IMR-90 (cell line): ENCODE measurements at regions not wholly inside any gene's neighbourhood (a gene's known extent, or its start where the extent isn't known, plus 50 kb on each side); places are given as distances from the start of the nearest gene placed in this dataset.

Source experiments
- ATAC-seq: fragments of 200-7000 bp; cut with Tn5 transposase; 2 replicates; pipeline ENCODE4 v1.9.1; 2020; ENCODE audit warnings: low read depth, mild to moderate bottlenecking, moderate library complexity
- BruUV-seq: library from RNA; stranded (reverse); fragments of 400-500 nt; replicated peaks from 2 replicates; lab custom pipeline; 2021; lab: Mats Ljungman, UMichigan
- CTCF ChIA-PET: fragments of 300-600 bp; formaldehyde crosslinking; extraction: SDS; loops from one replicate; lab custom pipeline; 2021; ENCODE audit warnings: antibody characterized with exemption; lab: Yijun Ruan, JAX
- POLR2A ChIA-PET: fragments of 300-600 bp; sonication (Branson Sonifier 250); formaldehyde crosslinking; loops from one replicate; lab custom pipeline; 2022; ENCODE audit warnings: antibody characterized with exemption; ENCODE audit not compliant: unreplicated experiment; lab: Charles Lee
- DNase-seq: peaks from one replicate; pipeline ENCODE4 v3.0.0; 2013
- H2AFZ ChIP-seq: replicated peaks from 2 replicates; pipeline ENCODE3; 2013; ENCODE audit warnings: low read length, mild to moderate bottlenecking; ENCODE audit not compliant: poor library complexity
- H2AK5ac ChIP-seq: 2 replicates; pipeline ENCODE4 v1.6.1; 2013; ENCODE audit warnings: low read depth, low read length, inconsistent platforms
- H2AK9ac ChIP-seq: replicated peaks from 2 replicates; pipeline ENCODE3; 2013; ENCODE audit warnings: mild to moderate bottlenecking, low read depth, low read length, moderate library complexity; ENCODE audit not compliant: poor library complexity
- H2BK120ac ChIP-seq: 2 replicates; pipeline ENCODE4 v1.6.1; 2013; ENCODE audit warnings: low read depth, low read length, inconsistent platforms
- H2BK15ac ChIP-seq: 3 replicates; pipeline ENCODE4 v1.6.1; 2013; ENCODE audit warnings: low read depth, low read length, inconsistent platforms
- H2BK20ac ChIP-seq: 2 replicates; pipeline ENCODE4 v1.6.1; 2013; ENCODE audit warnings: low read depth, mild to moderate bottlenecking, inconsistent platforms, low read length, moderate library complexity
- H2BK5ac ChIP-seq: 2 replicates; pipeline ENCODE4 v1.6.1; 2013; ENCODE audit warnings: mild to moderate bottlenecking, low read depth, low read length, inconsistent platforms; ENCODE audit not compliant: poor library complexity, severe bottlenecking
- H3K14ac ChIP-seq: replicated peaks from 2 replicates; pipeline ENCODE4 v1.6.1; 2013; ENCODE audit warnings: low read depth, low read length, inconsistent platforms
- H3K18ac ChIP-seq: 2 replicates; pipeline ENCODE4 v1.6.1; 2013; ENCODE audit warnings: low read depth, low read length, control low read depth
- H3K23ac ChIP-seq: 2 replicates; pipeline ENCODE4 v1.6.1; 2013; ENCODE audit warnings: low read depth, low read length, inconsistent platforms
- H3K27ac ChIP-seq: 2 replicates; pipeline ENCODE4 v1.5.1; 2013; ENCODE audit warnings: mild to moderate bottlenecking, control low read depth, low read length; ENCODE audit not compliant: insufficient read depth
- H3K27me3 ChIP-seq: 2 replicates; pipeline ENCODE4 v1.6.1; 2013; ENCODE audit warnings: low read length; ENCODE audit not compliant: control insufficient read depth, insufficient read depth
- H3K36me3 ChIP-seq: 2 replicates; pipeline ENCODE4 v1.6.1; 2013; ENCODE audit warnings: low read length, mixed read lengths; ENCODE audit not compliant: control insufficient read depth, insufficient read depth
- H3K4ac ChIP-seq: 2 replicates; pipeline ENCODE4 v1.6.1; 2013; ENCODE audit warnings: low read depth, low read length, inconsistent platforms
- H3K4me1 ChIP-seq: 2 replicates; pipeline ENCODE4 v1.6.1; 2013; ENCODE audit warnings: low read length, mixed read lengths; ENCODE audit not compliant: control insufficient read depth, insufficient read depth
- H3K4me2 ChIP-seq: 2 replicates; pipeline ENCODE4 v1.6.1; 2013; ENCODE audit warnings: low read depth, mild to moderate bottlenecking, control low read depth, low read length, moderate library complexity
- H3K4me3 ChIP-seq: 2 replicates; pipeline ENCODE4 v1.5.1; 2013; ENCODE audit warnings: low read depth, mild to moderate bottlenecking, control low read depth, low read length, moderate library complexity; ENCODE audit not compliant: insufficient read depth
- H3K56ac ChIP-seq: 2 replicates; pipeline ENCODE4 v1.6.1; 2013; ENCODE audit warnings: low read length, inconsistent platforms; ENCODE audit not compliant: insufficient read depth; ENCODE audit errors: extremely low read depth
- H3K79me1 ChIP-seq, 2 experiments: 2 replicates each; pipeline ENCODE4 v1.6.1; 2013; ENCODE audit warnings: low read length in 2 of 2, inconsistent platforms in 1 of 2, low read depth in 1 of 2
- H3K9ac ChIP-seq: 2 replicates; pipeline ENCODE4 v1.6.1; 2013; ENCODE audit warnings: low read depth, low read length, control low read depth
- H3K9me1 ChIP-seq: 2 replicates; pipeline ENCODE4 v1.6.1; 2013; ENCODE audit warnings: low read length, inconsistent platforms; ENCODE audit not compliant: insufficient read depth
- H3K9me3 ChIP-seq: 2 replicates; pipeline ENCODE4 v1.6.1; 2013; ENCODE audit warnings: low read length; ENCODE audit not compliant: control insufficient read depth, insufficient read depth
- H4K20me1 ChIP-seq: 2 replicates; pipeline ENCODE4 v1.6.1; 2013; ENCODE audit warnings: low read length, inconsistent platforms; ENCODE audit not compliant: insufficient read depth
- H4K5ac ChIP-seq: 2 replicates; pipeline ENCODE4 v1.6.1; 2013; ENCODE audit warnings: mild to moderate bottlenecking, low read depth, low read length, control low read depth
- H4K8ac ChIP-seq, 2 experiments: 2 replicates each; pipeline ENCODE4 v1.6.1; 2013; ENCODE audit warnings: low read depth in 2 of 2, low read length in 2 of 2, control low read depth in 1 of 2, inconsistent platforms in 1 of 2
- H4K91ac ChIP-seq: 2 replicates; pipeline ENCODE4 v1.6.1; 2013; ENCODE audit warnings: low read depth, low read length, inconsistent platforms; ENCODE audit not compliant: insufficient read depth
- RFX5 ChIP-seq: IDR thresholded peaks from 2 replicates; pipeline ENCODE4 v1.8.0; 2012; ENCODE audit warnings: low read depth, mild to moderate bottlenecking, low read length, moderate library complexity
- WGBS, 2 experiments: methylation state at CpG; one replicate each; pipeline versions ENCODE4 v1.1.5 to v1.1.7; 2013; ENCODE audit warnings: missing lambda C conversion rate in 2 of 2; ENCODE audit not compliant: insufficient read length in 1 of 2; ENCODE audit errors: extremely low coverage in 2 of 2; 5-methylcytosine and 5-hydroxymethylcytosine counted together
- dilution Hi-C: fragments of 300-500 bp; cut with HindIII; formaldehyde crosslinking; loops from one replicate; pipeline ENCODE4 v1.14.3; 2018; ENCODE audit warnings: low sequenced_read_pairs; ENCODE audit not compliant: unreplicated experiment
- in situ Hi-C: fragments of 300-500 bp; cut with MboI; formaldehyde crosslinking; loops from 3 replicates; pipeline ENCODE4 v1.14.3; 2019; ENCODE audit warnings: low sequenced_read_pairs, inconsistent platforms, mixed read lengths
- intact Hi-C: fragments of 100-400 bp; cut with micrococcal nuclease; formaldehyde crosslinking; loops from 2 replicates; pipeline ENCODE4 v1.10.0; 2022

DNA sequence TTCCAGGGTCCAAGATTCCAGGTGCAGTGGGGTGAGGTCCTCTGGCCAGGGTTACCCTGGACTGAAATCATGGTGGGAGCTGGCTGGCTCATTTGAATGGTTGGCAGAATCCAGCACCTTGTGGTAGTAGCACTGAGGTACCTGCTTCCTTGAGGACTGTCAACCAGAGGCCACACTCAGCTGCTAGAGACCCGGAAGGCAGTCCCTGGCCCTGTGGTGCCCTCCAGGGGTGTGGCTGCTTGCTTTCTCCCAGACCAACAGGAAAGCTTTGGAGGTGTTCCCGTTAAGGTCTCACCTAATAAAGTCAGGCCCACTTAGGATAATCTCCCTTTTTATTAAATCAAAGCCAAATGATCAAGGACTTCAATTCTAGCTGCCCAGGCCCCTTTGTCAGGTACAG lies 107.7 kb upstream of the GDF10 start:
- no peak overlapping the region for H4K8ac ChIP-seq
- no TSS peak for BruUV-seq
- TF ChIP-seq RFX5: no peak
- no peaks in the 10 kb centered on the region for H3K36me3 ChIP-seq
- H2BK15ac ChIP-seq: no peak overlapping the region
- ATAC-seq (no peak), DNase-seq (no peak)
- no peaks in the 10 kb centered on the region for H3K9me1 ChIP-seq
- H2AK9ac ChIP-seq: no peak overlapping the region
- H3K4me3 ChIP-seq: no peak overlapping the region
- H2BK120ac ChIP-seq: no peak overlapping the region
- no peak overlapping the region for H3K27ac ChIP-seq
- in situ Hi-C loops: no loop called here
- H4K91ac ChIP-seq: no peak overlapping the region
- intact Hi-C loops: no loop called here
- no peak overlapping the region for H2BK20ac ChIP-seq
- H3K4me2 ChIP-seq: no peak overlapping the region
- H4K20me1 ChIP-seq: no peaks in the 10 kb centered on the region
- dilution Hi-C loops: no loop called here
- no peak overlapping the region for H3K4ac ChIP-seq
- no peak overlapping the region for H3K14ac ChIP-seq
- no peak overlapping the region for H2AFZ ChIP-seq
- no peak overlapping the region for H3K9ac ChIP-seq
- no peaks in the 10 kb centered on the region for H3K79me1 ChIP-seq
- 86% methylated on average over 1 of the region's 2 CpGs; no CpG with 5 or more reads in 1 of the 2 experiments for WGBS, 2 experiments
- H4K5ac ChIP-seq: no peak overlapping the region
- H3K4me1 ChIP-seq: no peaks in the 10 kb centered on the region; the same call in 1 of the 2 replicates
- H3K23ac ChIP-seq: no peak overlapping the region
- H2BK5ac ChIP-seq: no peak overlapping the region
- ChIA-PET POLR2A (no interaction called here), CTCF (interaction anchor here (1.3 kb wide), 1 partner anchor 9 kb away, joined by 5 read pairs; no protein-coding TSS in a partner anchor)
- H3K56ac ChIP-seq: no peak overlapping the region
- H3K9me3 ChIP-seq: no peaks in the 10 kb centered on the region
- H2AK5ac ChIP-seq: no peak overlapping the region
- peaks cover 12% of the 10 kb centered on the region; the same call in 1 of the 2 replicates for H3K27me3 ChIP-seq
- H3K18ac ChIP-seq: no peak overlapping the region
